GM19372 (cell line): ENCODE measurements at regions not wholly inside any gene's neighbourhood (a gene's known extent, or its start where the extent isn't known, plus 50 kb on each side); places are given as distances from the start of the nearest gene placed in this dataset.

Experiments
- ATAC-seq: cut with Tn5 transposase; IDR thresholded peaks from one replicate; pipeline ENCODE4 v1.9.1; 2021; ENCODE audit warnings: mild to moderate bottlenecking, low read depth, moderate library complexity; ENCODE audit not compliant: unreplicated experiment

DNA sequence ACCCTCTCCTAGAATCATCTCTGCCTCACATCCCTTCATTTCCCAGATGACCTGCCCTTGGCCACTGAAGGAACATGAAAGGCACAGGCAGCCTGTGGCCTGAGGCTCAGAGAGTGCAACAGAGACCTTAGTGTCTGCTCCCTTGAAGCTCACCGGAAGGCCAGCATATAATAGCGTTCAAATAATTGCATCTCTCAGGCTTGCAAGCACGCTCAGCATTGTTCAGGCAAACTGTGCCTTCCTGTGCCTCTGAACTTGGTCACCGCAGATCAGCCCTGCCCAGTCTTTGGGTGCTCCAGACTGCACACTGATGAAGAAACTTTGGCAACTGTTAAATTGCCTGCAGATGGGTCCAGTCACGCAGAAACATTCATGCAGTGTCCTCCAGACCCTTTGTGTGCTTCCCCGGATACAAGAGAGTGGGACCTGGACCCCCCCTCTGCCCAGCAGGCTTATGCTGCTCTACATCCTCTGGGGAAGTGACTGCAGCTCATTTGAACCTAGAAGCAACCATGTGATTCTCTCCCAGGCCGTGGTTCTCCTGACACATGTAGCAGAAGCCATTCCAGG lies 216.0 kb upstream of the ANKRD55 start:
- no peak for ATAC-seq

DNA sequence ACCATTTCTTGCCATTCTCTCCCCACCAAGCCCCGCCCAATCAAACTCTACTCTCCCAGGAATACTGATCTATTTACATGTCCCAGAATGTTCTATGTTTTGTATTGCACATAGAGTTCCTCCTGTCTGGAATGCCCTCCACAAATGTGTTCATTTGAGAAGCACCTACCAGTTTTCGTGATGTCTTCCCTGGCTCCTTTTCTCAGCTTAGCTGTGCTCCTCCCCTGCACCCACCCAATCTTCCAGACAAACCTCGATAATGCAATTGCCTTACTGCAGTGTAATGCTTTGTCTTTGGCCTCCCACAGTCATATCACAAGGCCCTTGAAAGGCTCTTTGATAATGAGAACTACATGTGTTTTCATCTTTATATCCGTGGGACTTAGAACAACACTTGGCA lies 214.5 kb upstream of the ANKRD55 start:
- ATAC-seq: no peak

DNA sequence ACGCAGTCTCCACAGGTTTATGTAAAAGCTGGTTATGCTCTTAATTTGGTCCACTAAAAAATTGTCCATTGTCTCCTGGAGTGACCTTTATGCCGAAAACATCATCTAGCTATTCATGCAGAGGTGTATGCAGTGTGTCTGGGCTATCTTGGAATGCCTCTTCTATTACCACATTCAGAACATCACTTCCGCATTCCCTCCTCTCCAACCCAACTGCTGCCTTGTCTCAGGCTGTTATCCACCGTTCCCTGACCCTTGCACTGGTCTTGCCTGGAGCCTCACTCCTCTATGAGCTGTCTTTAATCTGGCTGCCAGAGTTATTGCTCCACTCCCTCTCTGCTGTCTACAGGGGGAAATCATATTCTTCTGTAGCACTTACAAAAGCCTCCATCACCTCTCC lies 214.1 kb upstream of the ANKRD55 start:
- ATAC-seq: no peak

DNA sequence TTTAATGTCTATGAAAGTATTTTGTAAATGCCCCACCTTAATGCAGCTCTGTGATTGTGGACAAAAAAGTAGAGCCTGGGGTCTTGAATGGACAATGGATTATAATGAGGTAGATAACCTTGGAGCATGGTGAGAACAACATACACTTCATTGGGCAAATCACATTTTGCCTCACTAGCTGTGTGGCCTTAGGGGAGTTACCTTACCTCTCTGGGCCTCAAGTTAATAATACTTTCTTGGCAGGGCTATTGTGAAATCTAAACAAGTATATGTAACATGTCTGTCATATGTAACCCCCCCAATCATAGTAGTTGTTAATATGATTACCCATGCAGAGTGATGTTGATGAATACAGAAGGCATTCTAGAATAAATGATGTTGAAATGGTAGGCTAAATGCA lies 213.6 kb upstream of the ANKRD55 start:
- ATAC-seq: no peak

DNA sequence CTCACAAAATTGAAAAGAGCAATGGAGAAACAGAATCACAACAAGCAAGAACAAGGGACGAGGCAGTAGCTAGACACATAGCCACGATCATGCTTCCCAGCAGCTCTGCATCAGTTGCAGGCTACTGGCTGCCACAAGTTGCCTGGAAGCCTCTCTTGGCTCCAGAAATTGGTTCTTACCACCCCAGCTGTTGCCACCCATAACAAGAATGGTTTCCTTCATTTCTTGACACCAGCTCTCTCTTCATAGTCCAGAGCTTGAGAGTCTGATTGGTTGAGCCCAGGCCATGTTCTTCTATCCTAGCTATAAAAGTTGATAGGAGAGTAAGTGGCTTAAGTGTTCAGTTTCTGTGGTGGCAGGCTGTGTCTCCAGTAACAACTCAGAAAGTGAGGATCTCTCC lies 210.7 kb upstream of the ANKRD55 start:
- ATAC-seq: no peak

- no peak for ATAC-seq
Measured at GRCh38 chr5:56440871-56441740, 208.0 kb upstream of the ANKRD55 start.

DNA sequence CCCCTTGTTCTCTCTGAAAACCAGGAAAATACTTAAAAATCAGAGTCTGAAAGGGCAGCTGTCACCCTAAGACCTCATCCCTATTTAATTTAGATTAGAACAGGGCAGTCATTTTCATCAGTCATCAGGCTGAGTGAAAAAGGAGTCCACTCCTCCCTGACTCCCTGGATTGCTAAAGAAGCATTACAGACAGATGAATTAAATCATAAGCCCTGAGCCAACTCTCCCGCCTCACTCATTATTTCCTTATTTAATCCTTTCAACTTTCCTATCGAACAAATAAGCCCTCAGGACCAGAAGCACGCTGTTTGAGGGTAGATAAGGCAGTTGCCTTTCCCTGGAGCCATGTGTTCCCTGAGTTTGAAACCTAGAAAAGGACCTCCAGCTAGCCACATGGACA lies 201.9 kb upstream of the ANKRD55 start:
- ATAC-seq: no peak

GRCh38 chr5:56433039-56433617 lies 200.0 kb upstream of the ANKRD55 start:
- ATAC-seq: no peak

GRCh38 chr5:56432321-56432720 lies 199.2 kb upstream of the ANKRD55 start:
- no peak for ATAC-seq

DNA sequence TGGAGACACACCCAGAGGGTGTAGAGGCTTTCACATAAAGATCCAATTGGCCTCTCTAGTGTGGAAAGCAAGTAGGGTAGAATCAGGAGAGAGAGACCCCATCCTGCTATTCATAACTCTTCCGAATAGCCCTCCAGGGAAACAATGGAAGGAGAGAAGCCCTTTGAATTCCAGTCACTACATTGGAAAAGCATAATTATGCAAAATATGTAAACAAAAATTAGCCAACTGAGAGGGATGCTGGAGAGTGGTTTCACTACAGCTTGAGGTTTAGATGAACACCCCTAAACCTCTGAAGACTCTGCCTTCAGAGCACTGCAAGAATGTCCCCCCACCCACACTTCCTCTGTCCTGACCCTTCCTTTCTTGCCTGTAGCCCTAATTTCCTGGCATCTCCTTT lies 197.3 kb upstream of the ANKRD55 start:
- no peak for ATAC-seq

DNA sequence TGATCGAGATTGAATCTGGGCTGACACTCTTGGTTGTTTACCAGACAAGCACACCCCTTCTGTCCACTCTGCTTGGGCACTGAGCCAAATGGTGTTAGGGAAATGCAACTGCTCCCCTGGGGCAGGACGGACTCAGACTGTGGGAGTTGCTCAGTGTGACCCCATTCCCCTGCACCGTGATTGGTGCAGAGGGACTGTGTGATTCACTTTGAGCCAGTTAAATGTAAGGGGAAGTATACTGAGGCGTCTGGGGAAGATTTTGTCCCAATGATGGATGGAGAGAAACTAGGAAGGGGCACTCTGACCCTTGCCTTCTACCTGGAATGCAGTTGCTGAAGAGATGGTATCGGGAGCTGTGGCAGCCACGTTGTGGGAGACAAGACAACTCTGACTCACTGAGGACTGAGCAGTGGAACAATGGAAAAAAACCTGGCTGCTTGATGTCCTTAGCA lies 196.0 kb upstream of the ANKRD55 start:
- no peak for ATAC-seq

DNA sequence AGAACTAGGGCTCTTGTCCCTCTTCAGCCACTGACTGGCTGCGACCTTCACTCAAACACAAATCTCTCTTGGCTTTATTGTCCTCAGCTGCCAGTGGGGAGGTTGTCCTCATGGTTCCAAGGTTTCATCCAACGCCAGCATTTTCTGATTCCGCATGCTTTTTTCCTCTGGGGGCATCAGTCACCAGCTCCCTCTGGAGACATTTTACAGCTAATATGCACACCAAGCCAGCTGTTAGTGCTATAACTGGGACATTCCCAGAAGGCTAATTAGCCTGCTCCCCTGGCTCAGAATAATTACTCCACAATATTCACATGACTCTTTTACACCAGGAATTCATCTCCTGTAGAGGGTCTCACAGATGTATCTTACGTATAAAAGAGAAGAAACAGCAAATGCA lies 193.6 kb upstream of the ANKRD55 start:
- no peak for ATAC-seq

DNA sequence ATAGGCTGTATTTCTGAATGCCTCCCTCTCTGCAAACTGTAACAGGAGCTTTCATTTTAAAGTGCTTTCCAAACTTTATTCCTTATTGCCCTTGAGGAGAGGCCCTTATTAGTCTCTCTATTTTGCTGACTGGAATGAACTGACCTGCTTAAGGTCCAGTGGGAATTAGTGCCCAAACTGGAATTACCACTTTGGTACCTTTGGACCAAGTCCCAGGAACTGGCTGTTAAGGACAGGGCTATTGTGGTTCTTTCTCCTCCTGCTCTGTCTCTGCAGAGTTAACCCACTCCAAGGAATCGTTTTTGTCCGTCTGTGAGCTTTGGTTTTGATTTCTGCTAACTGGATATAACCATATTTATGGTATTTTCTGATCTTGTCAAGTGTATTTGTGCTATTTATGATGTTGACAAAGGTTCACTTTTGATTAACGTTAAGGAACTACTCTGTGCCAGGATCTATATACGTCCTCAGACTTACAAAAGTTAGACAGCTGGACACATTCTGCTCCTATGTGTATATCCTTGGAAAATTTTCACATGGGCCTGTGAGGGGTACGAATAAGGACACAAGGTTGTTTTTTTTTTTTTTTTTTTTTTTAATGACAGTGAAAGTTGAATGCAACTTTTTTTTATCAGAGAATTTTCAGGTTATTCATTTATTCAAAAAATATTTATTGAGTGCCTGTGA lies 189.1 kb upstream of the ANKRD55 start:
- ATAC-seq: no peak

GRCh38 chr5:56421246-56422075 lies 188.3 kb upstream of the ANKRD55 start:
- ATAC-seq: no peak

DNA sequence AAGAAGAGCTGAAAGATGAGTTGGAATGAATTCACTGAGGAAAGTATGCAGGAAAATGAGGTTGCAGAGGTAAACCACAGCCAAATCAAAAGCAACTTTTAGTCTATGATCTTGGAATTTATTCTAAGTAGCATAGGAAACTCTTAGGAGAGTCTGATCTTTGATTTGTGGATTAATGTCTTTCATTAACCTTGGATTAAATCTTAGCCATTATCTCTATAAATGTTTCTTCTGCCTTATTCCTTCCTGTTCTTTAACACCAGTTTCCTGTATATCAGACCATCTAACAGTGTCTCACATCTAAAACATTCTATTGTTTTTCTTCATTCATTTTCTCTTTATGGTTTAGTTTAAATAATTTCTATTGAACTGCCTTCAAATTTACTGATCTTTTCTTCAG lies 187.2 kb upstream of the ANKRD55 start:
- no peak for ATAC-seq

GRCh38 chr5:56419667-56420066 lies 186.5 kb upstream of the ANKRD55 start:
- ATAC-seq: no peak

DNA sequence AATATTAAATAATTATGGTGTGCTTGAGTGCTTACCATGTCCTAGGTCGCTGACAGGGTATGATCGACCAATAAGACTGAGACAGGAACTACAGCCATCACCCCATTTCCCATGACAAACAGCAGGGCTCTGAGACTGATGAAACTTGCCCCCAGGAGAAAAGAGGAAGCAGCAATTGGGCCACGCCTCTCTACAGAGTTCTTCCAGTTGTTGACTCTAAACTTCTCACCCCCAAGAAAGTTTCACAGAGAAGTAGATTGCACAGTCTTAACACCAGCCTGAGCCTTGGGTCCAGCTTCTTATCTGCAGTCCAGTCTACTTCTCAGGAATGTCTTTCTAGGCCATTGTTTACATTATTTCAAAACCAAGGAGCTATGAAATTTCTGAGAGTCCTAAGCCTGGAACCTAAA lies 182.2 kb upstream of the ANKRD55 start:
- peak; percentile 79 for ATAC-seq

DNA sequence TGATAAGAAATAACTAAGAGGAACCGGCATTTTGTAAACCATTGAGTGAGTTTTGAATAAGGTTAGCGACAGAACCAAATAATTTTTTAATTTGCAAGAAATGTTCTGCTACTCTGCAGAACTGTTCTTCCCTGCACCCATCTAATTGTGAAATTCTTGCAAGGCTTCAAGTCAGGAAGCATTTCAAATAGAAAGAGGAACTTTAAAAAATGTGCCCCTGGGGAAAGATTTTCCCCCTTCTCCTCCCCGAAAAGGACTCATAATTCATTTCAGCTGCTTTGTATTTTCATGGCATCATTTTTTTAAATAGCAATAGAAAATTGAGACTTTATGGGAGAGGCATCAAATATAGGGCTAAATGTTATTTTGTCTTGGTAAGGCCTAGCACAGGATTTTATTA lies 180.9 kb upstream of the ANKRD55 start:
- no peak for ATAC-seq

DNA sequence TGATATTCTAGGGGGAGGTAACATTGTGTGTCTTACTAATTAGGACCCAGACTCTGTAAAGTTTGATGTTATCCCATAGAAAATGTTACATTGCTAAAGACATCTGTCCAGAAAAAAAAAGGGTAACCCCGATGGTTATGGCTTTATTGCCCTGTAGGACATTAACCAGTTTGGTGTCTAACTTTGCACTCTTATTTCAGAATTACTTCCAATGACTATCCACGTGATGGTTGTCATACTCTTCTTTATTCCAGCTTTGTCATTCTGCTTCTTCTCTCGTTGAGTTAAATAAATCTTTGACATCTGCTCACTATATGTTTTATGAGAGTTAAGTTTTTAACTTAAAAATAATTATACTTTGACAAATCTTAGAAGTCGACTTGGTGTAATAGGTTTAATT lies 180.4 kb upstream of the ANKRD55 start:
- ATAC-seq: no peak

GRCh38 chr5:56412601-56413379 lies 179.7 kb upstream of the ANKRD55 start:
- ATAC-seq: peak; percentile 73
